NT2/D1 (cell line): ENCODE measurements at regions not wholly inside any gene's neighbourhood (a gene's known extent, or its start where the extent isn't known, plus 50 kb on each side); places are given as distances from the start of the nearest gene placed in this dataset.

Experiments
- DNase-seq: peaks from one replicate; pipeline ENCODE4 v3.0.0-alpha.2; 2011; ENCODE audit warnings: low read depth, low spot score
- H3K27me3 ChIP-seq: 2 replicates; pipeline ENCODE4 v1.6.0; 2011; ENCODE audit warnings: mild to moderate bottlenecking; ENCODE audit not compliant: insufficient read length, insufficient read depth
- H3K36me3 ChIP-seq: 2 replicates; pipeline ENCODE4 v1.6.1; 2011; ENCODE audit warnings: mild to moderate bottlenecking, low read length, mixed read lengths; ENCODE audit not compliant: insufficient read depth, insufficient read length
- H3K4me1 ChIP-seq: 2 replicates; pipeline ENCODE4 v1.5.1; 2011; ENCODE audit not compliant: insufficient read depth, insufficient read length
- H3K4me3 ChIP-seq: 2 replicates; pipeline ENCODE4 v1.5.1; 2011; ENCODE audit warnings: low read depth; ENCODE audit not compliant: insufficient read length
- H3K9ac ChIP-seq: 2 replicates; pipeline ENCODE4 v1.6.0; 2011; ENCODE audit warnings: low read depth; ENCODE audit not compliant: insufficient read length
- H3K9me3 ChIP-seq: 2 replicates; pipeline ENCODE4 v1.5.1; 2011; ENCODE audit warnings: mild to moderate bottlenecking, low read length; ENCODE audit not compliant: insufficient read depth
- SUZ12 ChIP-seq: IDR thresholded peaks from 2 replicates; pipeline ENCODE4 v1.6.1; 2011; ENCODE audit not compliant: insufficient read length, insufficient read depth; ENCODE audit errors: extremely low read depth
- YY1 ChIP-seq: IDR thresholded peaks from 2 replicates; pipeline ENCODE4 v1.6.1; 2011; ENCODE audit not compliant: insufficient read length, insufficient read depth
- ZNF274 ChIP-seq: IDR thresholded peaks from 2 replicates; pipeline ENCODE4 v1.6.1; 2011; ENCODE audit warnings: mild to moderate bottlenecking, low read depth, low read length

- Histone ChIP-seq H3K4me3 (no peak overlapping the region), H3K9me3 (no peaks in the 10 kb centered on the region), H3K9ac (no peak overlapping the region), H3K36me3 (no peaks in the 10 kb centered on the region), H3K4me1 (no peaks in the 10 kb centered on the region), H3K27me3 (no peaks in the 10 kb centered on the region)
- no peak for TF ChIP-seq ZNF274
- TF ChIP-seq YY1: no peak
- no peak for TF ChIP-seq SUZ12
- no peak for DNase-seq
These were observed 280.4 kb downstream of the HRH4 start for GRCh38 chr18:24740829-24741228.

GRCh38 chr18:24741321-24741720, 280.9 kb downstream of the HRH4 start:
- H3K9me3 ChIP-seq: no peaks in the 10 kb centered on the region
- TF ChIP-seq ZNF274: no peak
- TF ChIP-seq SUZ12: no peak
- no peak for TF ChIP-seq YY1
- no peaks in the 10 kb centered on the region for H3K27me3 ChIP-seq
- no peak overlapping the region for H3K9ac ChIP-seq
- H3K36me3 ChIP-seq: no peaks in the 10 kb centered on the region
- no peak for DNase-seq
- H3K4me3 ChIP-seq: no peak overlapping the region
- no peaks in the 10 kb centered on the region for H3K4me1 ChIP-seq

DNA sequence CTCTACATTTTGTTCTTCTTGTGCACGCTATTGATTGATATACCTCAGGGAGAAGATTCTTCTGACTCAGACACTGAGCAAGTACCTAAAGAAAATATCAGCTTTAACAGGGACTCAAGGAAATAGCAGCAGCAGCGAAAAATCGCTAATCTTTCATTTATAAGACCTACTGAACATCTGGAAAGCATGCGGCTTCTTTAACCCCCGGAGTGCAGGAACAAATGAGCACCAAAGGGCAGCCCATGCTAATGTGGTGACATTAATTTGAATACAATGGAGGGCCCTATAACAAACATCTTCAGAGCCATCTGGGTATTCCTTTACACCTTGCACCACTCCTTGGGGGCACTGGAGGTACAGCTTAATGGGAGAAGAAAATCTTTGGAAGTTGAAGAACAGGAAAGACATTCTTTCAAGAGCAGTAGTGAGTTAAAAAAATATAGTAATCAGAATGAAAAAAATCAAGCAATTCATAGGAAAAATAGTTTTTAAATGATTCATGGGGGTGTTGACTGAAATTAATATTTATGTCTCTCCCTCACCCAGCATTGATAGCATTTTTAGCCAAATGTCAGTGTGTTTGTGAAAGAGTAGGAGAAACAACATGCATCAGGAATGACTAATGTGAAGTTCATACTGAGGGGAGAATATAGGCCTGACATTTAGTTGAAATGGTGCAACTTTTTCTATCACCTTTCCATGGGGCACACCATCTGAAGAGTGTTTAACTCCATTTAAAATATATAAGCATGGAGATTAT, 281.7 kb downstream of the HRH4 start:
- H3K9me3 ChIP-seq: no peaks in the 10 kb centered on the region
- TF ChIP-seq YY1 (no peak), SUZ12 (no peak), ZNF274 (no peak)
- no peak overlapping the region for H3K9ac ChIP-seq
- H3K27me3 ChIP-seq: no peaks in the 10 kb centered on the region
- H3K4me3 ChIP-seq: no peak overlapping the region
- no peaks in the 10 kb centered on the region for H3K4me1 ChIP-seq
- no peak for DNase-seq
- no peaks in the 10 kb centered on the region for H3K36me3 ChIP-seq

DNA sequence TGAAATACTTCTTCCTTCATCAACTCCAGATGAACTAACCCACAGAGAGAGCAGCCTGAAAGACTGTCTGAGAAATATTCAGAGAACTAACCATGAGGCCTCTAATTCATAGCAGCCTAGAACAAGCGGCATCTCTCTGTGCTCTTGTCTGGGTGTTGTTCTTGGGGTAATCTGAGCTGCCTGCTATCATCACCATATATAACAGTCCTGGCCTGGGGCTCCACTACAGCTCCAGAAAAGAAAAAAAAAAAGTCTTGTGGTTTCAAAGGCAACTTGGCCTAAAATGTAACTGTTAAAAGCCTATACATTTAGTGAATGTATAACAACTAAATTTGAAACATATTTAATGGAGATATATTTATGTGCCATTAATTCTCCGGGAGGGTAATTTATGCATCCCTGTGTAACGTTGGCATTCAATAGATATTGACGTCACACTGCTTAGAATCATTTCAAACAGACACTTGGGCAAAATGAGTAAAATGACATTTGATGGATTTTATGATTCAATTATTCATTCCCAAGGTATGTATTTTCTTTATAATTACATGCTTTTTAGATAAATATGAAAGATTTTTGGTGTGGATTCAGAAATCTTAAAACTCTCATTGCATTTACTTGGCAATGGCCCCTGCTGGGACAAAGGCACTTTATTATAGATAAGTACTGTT, 294.3 kb downstream of the HRH4 start:
- H3K9ac ChIP-seq: no peak overlapping the region
- TF ChIP-seq YY1 (no peak), ZNF274 (no peak), SUZ12 (no peak)
- H3K4me1 ChIP-seq: no peaks in the 10 kb centered on the region
- no peaks in the 10 kb centered on the region for H3K36me3 ChIP-seq
- no peak for DNase-seq
- no peaks in the 10 kb centered on the region for H3K9me3 ChIP-seq
- H3K4me3 ChIP-seq: no peak overlapping the region
- no peaks in the 10 kb centered on the region for H3K27me3 ChIP-seq

GRCh38 chr18:24756385-24756784, 295.9 kb downstream of the HRH4 start:
- Histone ChIP-seq H3K4me1 (no peaks in the 10 kb centered on the region), H3K27me3 (no peaks in the 10 kb centered on the region), H3K4me3 (no peak overlapping the region), H3K36me3 (no peaks in the 10 kb centered on the region), H3K9me3 (no peaks in the 10 kb centered on the region; the same call in 1 of the 2 replicates), H3K9ac (no peak overlapping the region)
- no peak for TF ChIP-seq YY1
- no peak for TF ChIP-seq ZNF274
- TF ChIP-seq SUZ12: no peak
- no peak for DNase-seq

DNA sequence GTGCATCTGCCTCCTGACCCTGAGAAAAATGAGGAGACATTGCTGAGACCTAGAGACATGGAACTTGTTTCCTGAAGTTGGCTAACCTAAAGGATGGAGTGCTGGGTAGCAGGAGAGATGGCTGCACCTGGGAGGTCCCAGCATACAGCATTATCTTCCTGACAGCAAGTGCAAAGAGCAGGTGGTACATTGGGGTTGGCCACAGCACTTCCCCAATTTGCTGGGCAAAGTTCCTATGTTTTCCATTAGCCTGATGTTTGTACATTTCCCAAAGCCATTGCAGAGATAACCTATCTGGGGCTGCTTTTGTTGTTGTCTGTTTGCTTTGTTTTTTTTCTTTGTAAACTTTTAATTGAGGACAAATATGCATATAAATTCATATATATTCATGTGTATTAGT, 296.7 kb downstream of the HRH4 start:
- no peak for DNase-seq
- no peaks in the 10 kb centered on the region; the same call in 1 of the 2 replicates for H3K9me3 ChIP-seq
- H3K9ac ChIP-seq: no peak overlapping the region
- no peak overlapping the region for H3K4me3 ChIP-seq
- no peaks in the 10 kb centered on the region for H3K4me1 ChIP-seq
- no peaks in the 10 kb centered on the region for H3K36me3 ChIP-seq
- H3K27me3 ChIP-seq: no peaks in the 10 kb centered on the region
- TF ChIP-seq ZNF274: no peak
- no peak for TF ChIP-seq YY1
- no peak for TF ChIP-seq SUZ12

DNA sequence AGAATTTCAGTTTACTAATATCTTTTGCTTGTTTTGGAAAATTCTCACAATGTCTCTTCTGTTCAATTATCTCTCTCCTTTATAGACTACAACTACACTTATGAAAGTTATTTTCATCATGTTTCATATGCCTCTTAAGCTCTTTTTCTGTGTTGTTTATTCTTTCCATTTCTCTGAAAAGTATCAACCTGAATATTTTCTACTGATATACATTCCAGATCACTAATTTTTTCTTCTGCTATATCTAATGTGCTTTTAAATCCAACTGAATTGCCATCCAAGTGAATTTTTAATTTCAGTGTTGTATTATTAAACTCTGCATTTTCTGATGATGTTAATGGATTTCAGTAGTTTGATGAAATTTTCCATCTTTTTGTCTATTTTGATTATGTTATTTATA, 301.3 kb downstream of the HRH4 start:
- Histone ChIP-seq H3K27me3 (no peaks in the 10 kb centered on the region), H3K9me3 (no peaks in the 10 kb centered on the region; the same call in 1 of the 2 replicates), H3K9ac (no peak overlapping the region), H3K4me1 (no peaks in the 10 kb centered on the region), H3K4me3 (no peak overlapping the region), H3K36me3 (no peaks in the 10 kb centered on the region)
- TF ChIP-seq ZNF274 (no peak), YY1 (no peak), SUZ12 (no peak)
- DNase-seq: no peak
